ENCODE measurements at regions not wholly inside any gene's neighbourhood (a gene's known extent, or its start where the extent isn't known, plus 50 kb on each side); places are given as distances from the start of the nearest gene placed in this dataset.
"Not testable (repeated sequence)": the region's sequence is repeated elsewhere in the genome, so short reads cannot be mapped to it uniquely, and the experiment has no call there.

DNA sequence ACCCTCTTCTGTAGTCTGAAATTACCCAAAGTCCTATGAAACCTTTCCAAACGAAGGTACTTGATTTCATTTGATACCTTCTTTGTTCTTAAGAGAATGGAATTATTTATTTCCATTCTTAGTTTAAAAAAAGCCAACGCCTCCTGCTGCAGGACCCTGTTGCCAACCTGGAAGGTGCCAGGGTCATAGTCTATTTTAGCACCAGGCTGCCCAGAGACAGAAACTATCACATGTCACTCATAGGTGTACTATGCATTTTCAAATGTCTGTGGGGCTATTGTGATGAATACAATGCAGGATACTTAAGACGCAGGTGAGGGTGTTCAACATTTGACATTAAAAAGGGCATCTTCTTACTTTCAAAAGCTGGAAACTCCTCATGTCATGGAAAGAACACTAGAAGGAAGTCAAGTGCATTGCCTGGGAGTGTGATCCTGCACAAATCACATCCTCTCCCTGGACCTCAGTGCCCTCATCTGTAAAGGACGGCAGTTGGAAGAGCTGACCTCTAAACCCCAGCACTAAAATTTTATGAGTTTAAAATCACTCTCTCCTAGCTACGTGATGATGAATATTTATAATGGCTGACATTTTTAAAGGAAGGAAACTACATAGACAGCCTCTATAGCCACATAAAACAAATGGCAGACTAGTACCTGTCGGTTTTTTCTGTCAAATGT lies 107.3 kb upstream of the SYT6 start:
- no peak for DNase-seq

DNA sequence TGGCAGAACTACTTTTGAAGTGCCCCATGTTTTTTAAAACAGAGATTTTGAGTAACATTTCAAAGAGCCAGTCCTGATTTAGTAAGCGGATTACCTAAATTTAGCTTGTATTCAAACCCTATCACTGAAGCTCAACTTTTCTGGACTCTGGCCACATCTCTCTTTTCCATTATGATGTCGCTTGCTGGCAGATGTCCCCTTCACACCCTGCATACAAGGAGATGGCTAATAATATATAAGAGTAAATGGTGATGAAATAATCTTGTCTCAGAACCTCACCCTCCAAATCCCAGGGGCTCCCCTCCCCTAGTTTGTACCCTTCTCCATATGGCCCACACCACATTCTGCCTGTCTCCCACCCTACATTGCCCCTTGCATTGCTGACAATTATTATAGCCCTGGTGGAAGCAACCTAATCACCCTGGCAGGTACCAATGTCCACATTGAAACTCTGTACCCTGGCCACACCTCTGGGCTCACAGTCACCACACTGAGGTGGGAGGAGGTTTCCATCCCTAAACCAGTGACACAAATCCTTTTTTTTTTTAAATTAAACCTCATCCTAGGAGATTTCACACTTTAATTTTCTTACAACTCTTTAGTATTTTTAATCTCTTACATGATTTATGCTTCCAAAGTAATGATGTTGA lies 106.0 kb upstream of the SYT6 start:
- no peak for DNase-seq

GRCh38 chr1:114258633-114259032 lies 105.0 kb upstream of the SYT6 start:
- no peak for DNase-seq

GRCh38 chr1:114258074-114258473 lies 104.4 kb upstream of the SYT6 start:
- no peak for DNase-seq

- no peak for DNase-seq
Observed at GRCh38 chr1:114257554-114257953, 103.9 kb upstream of the SYT6 start.

GRCh38 chr1:114253900-114254299 lies 100.2 kb upstream of the SYT6 start:
- no peak for DNase-seq

DNA sequence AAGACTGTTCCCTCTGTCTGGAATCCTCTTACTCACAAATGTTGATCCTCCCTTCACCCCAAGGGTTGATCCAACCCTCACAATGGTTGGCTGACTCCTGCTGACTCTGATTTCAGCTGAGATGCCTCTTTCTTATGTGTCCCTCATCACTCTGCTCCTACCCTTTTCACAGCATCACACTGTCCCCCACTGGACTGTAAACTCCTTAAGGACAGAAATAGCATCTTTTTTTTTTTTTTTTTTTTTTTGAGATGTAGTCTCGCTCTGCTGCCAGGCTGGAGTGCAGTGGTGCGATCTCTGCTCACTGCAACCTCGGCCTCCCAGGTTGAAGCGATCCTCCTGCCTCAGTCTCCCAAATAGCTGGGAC lies 97.9 kb upstream of the SYT6 start:
- DNase-seq = no peak

GRCh38 chr1:114250683-114251572 lies 97.3 kb upstream of the SYT6 start:
- no peak for DNase-seq

DNA sequence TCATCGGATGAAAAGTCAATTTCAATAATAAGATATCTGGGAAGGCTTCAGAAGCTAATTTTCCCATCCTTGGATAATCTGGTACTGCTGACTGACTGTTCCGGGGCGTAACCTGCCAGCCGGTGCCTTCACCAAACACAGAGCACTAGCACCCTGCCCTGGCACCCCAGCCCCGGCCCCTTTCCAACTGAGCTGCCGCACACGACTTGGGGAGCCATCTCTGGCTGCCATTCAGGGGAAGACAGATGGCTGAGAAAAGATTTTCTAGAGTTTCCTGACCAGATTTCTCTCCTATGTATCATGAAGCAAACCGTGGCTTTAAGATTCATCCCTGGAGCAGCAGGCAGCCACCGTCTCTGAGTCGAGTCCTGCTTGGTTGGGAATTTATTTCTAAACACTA lies 96.0 kb upstream of the SYT6 start:
- DNase-seq = no peak

DNA sequence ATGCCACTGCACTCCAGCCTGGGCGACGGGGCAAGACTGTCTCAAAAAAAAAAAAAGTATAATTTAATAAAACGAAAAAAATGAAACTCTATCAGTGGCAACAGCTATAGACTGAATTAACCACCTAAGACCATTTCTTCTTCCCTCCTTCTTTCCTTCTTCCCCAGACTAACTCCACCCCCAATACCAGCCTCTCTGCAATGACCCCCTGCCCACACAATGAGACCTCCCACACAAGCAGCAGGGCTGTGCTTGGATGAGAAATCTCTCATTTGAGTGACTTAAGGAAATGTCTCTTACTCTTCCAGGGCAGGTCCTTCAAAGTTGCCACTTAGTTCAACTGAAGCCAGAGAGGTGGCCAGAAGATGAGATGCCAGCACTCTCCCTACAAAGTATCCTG lies 94.5 kb upstream of the SYT6 start:
- DNase-seq = no peak

GRCh38 chr1:114242531-114243210 lies 89.0 kb upstream of the SYT6 start:
- DNase-seq = not testable (repeated sequence)

GRCh38 chr1:114238053-114238452 lies 84.4 kb upstream of the SYT6 start:
- DNase-seq = no peak

DNA sequence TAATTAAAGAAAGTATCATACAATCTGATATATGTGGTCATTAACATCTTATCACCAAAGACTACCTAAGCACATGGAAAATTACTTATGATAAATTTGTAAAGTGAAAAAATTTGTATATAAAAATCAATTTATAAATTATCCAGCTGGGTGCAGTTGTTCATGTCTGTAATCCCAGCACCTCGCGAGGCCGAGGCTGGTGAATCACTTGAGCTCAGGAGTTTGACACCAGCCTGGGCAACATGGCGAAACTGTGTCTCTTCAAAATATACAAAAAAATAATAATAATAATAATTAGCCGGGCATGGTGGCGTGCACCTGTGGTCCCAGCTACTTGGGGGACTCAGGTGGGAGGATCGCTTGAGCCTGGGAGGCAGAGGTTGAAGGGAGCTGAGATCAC lies 82.8 kb upstream of the SYT6 start:
- DNase-seq = no peak

GRCh38 chr1:114235960-114236359 lies 82.3 kb upstream of the SYT6 start:
- DNase-seq = no peak

DNA sequence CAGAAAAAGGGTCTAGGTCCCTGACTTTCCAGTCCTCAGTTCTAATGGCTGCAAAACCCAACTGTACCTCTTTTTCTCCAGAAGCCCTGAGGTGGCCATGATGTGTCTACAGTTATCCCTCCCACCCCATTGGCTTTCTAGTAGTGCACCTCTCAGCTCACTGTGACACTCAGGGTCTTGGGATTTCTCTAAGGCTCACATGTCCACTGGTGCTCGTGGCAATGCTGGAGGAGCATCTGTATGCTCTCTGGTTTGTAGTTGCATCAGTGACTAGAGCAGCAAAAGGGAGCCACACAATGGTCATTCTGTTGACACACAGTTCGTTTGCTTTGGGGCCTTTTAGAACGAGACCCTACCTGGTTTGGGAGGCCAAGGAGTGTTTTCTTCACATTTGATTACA lies 81.6 kb upstream of the SYT6 start:
- DNase-seq = no peak

DNA sequence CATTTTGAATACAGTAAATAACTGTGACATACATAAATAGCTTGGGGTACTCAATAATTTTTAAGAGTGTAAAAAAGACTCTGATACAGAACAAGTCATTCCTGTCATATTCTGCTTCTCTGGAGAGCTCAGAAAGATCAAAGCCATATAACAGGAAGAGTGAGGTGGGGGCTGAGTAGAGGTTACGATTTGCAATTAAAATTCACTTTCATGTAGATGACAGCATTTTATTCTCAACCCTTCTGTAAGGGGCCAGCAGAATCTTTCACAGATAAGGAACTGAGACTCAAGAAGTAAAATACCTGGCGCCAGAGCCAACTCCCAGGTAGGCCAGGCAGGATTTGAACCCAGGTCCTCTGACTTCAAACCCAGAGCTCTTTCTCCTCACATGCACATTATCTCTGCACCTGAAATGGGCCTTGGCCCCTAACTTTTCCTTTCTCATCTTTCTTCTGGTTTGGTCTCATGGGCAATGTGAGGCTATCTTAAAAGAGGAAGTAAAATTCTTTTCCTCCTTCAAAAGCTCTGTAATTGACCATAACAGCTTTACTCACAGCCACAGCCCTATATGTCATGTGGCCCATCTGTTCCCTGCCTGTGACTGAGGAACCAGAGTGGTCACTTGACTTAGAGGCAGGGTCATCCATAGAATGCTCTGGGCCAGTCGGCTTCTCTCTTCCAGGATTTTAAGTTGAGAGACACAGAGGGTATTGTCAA lies 80.9 kb upstream of the SYT6 start:
- no peak for DNase-seq

DNA sequence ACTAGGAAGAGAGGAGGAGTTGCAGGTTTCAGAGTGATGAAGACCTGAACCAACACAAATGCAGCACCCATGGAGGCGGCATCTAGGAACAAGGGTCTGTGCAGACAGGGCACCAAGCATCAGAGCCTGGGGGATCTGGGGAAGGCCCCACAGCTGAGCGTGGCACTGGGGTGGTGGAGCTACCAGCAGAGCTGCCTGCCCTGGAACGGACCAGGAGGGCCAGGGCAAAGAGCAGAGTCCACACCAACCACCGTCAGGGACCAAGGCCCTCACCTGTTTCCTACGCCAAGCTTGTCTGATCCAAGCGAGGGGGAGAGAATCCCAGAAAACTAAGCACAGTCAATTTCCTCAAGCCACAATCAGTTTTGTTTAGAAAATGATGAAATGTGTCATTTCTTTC lies 79.0 kb upstream of the SYT6 start:
- DNase-seq = no peak

- DNase-seq = no peak
Observed at GRCh38 chr1:114231301-114231700, 77.6 kb upstream of the SYT6 start.

DNA sequence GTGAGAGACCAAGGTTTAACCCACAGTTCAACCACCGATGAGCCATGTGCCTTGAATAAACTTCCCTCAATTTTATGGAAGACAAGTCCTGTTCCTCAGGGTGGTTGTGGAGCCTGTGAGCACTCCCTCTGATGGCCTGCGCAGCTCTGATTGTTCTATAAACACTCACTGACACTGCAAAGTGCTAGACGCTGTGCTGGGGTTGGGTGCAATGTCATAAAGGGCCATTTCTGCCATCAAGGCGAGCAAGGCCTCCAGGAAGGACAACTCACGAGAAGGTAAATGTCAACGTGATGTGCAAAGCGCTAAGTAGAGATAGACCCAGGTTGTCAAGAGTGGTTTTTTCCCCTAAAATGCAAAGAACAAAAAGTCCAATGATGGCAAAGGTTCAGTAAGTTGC lies 75.7 kb upstream of the SYT6 start:
- no peak for DNase-seq

DNA sequence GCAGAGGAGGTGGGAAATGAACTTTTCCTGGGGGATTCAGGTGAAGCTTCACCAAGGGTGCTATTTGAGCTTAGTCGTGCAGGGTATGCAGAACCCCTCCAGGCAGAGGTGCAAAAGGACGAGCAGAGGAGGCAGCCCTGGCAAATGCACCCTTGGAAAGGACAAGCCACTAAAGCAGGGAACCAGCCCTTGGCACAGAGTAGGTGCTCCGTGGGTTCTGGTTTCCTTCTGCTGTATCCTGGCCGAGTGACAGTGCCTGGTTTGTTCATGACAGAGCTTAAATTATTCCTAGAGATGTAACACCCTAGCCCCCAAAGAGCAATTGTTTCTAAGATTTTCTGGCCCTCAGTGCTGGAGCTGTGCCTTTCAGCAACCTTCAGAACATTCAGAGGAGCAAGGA lies 73.4 kb upstream of the SYT6 start:
- no peak for DNase-seq

DNA sequence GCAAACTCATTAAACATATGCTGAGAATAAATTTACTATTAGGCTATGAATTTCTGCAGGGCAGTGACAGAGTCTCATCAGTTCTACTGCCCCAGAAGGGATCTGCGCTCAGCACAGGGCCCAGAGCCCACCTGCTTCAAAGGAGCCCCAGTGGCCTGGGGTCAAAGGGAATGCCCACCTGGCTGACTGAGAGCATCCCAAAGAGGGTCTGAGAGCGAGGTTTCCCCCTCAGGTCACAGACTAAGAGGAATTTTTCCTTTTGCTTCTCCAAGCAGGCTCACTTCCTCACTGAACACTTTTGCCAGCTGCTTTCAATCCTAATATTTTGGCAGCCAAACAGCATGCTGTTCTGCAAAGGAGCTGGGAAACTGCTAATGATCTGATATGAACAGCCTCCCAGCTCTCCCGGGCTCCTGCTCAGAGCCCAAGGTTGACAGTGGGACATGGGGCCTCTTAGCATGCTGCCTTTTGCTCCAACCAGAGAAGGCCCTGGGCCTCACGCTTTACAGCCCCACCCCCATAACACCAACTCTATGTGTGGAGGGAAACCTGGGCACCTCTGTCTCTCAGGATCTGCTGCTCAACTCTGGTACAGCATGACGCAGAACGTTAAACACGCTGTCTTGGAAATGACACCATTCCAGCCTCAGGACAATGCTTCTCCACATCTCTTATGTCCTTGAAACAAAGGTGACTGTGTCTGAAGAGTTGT lies 70.7 kb upstream of the SYT6 start:
- no peak for DNase-seq

DNA sequence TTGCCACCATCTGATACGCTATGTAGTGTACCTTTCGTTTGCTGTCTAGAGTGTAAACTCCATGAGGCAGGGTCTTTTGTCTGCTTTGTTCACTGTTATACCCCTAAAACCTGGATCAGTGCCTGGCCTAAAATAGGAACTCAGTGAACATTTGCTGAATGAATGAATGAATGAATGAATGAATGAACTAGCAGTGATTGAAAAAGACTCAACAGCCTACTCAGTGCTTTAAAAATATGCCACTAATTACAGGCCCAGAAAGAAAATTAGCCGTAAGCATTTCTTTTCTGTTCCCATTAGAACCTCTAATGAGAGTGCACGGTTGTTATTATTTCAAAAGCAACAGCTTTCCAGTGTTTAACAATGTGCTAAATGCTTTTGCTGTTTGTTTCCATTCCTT lies 69.3 kb upstream of the SYT6 start:
- DNase-seq = no peak

Measured in stimulated activated CD4-positive, alpha-beta T cell treated with anti-CD3 and anti-CD28 coated beads, Interleukin-2, amount 100 ng/mL, for 24 hours (primary cell).